Activated naive CD4-positive, alpha-beta T cell treated with anti-CD3 and anti-CD28 coated beads, Interleukin-2, amount 10 ng/mL, durations not matched to agents 7 days and 5 days (primary cell): ENCODE measurements at regions not wholly inside any gene's neighbourhood (a gene's known extent, or its start where the extent isn't known, plus 50 kb on each side); places are given as distances from the start of the nearest gene placed in this dataset.
A peak's percentile ranks its signal among the peaks of the same experiment; 100 is the strongest.
"Not testable (repeated sequence)": the region's sequence is repeated elsewhere in the genome, so short reads cannot be mapped to it uniquely, and the experiment has no call there.

Experiments used
- CTCF ChIA-PET: fragments of 350-600 bp; sonication (Branson Sonifier 250); formaldehyde crosslinking; loops from one replicate; lab custom pipeline; 2021; ENCODE audit warnings: antibody characterized with exemption; lab: Charles Lee
- DNase-seq: peaks from one replicate; pipeline ENCODE4 v3.0.0-alpha.2; 2020
- H3K27ac Mint-ChIP-seq: one replicate; pipeline ENCODE4 v1.8.0; 2021; ENCODE audit warnings: mild to moderate bottlenecking, moderate library complexity, mixed read lengths
- H3K27me3 Mint-ChIP-seq: one replicate; pipeline ENCODE4 v1.8.0; 2021; ENCODE audit warnings: mild to moderate bottlenecking, mixed read lengths
- H3K36me3 Mint-ChIP-seq: one replicate; pipeline ENCODE4 v1.8.0; 2021; ENCODE audit warnings: mixed read lengths
- H3K4me1 Mint-ChIP-seq: one replicate; pipeline ENCODE4 v1.8.0; 2021; ENCODE audit warnings: mixed read lengths
- H3K4me3 Mint-ChIP-seq: one replicate; pipeline ENCODE4 v1.8.0; 2021; ENCODE audit warnings: mild to moderate bottlenecking, moderate library complexity, mixed read lengths
- H3K9me3 Mint-ChIP-seq: one replicate; pipeline ENCODE4 v1.8.0; 2021; ENCODE audit warnings: mixed read lengths

GRCh38 chr22:17283865-17284264, 64.6 kb upstream of the ADA2 start:
- H3K4me3 Mint-ChIP-seq, CTCF ChIA-PET, H3K27ac Mint-ChIP-seq, DNase-seq, H3K9me3 Mint-ChIP-seq, H3K36me3 Mint-ChIP-seq: not testable (repeated sequence)
- H3K27me3 Mint-ChIP-seq = peaks cover 29% of the 10 kb centered on the region
- peaks cover 30% of the 10 kb centered on the region for H3K4me1 Mint-ChIP-seq

GRCh38 chr22:17283423-17283822, 64.2 kb upstream of the ADA2 start:
- CTCF ChIA-PET = no interaction called here
- peaks cover 30% of the 10 kb centered on the region for H3K4me1 Mint-ChIP-seq
- no peaks in the 10 kb centered on the region for H3K9me3 Mint-ChIP-seq

GRCh38 chr22:17281440-17281841, 62.2 kb upstream of the ADA2 start:
- Mint-ChIP-seq H3K27ac (peak overlapping the region; percentile 81), H3K4me1 (peaks cover 30% of the 10 kb centered on the region), H3K27me3 (peaks cover 9% of the 10 kb centered on the region), H3K9me3 (no peaks in the 10 kb centered on the region), H3K4me3 (peak overlapping the region; percentile 16), H3K36me3 (no peaks in the 10 kb centered on the region)
- CTCF ChIA-PET = interaction anchor here (0.7 to 1.1 kb wide), 5 partner anchors 9 to 109 kb away, joined by 3 to 5 read pairs (median 3); no protein-coding TSS in a partner anchor
- DNase-seq = peak; percentile 59

More at GRCh38 chr22:17283423-17283822, 64.2 kb upstream of the ADA2 start:
- Mint-ChIP-seq H3K4me3 (no peak overlapping the region), H3K27me3 (peaks cover 25% of the 10 kb centered on the region), H3K36me3 (no peaks in the 10 kb centered on the region), H3K27ac (no peak overlapping the region)
- DNase-seq = no peak

- peak overlapping the region; percentile 81 for H3K27ac Mint-ChIP-seq
- H3K4me1 Mint-ChIP-seq = peaks cover 30% of the 10 kb centered on the region
- no peaks in the 10 kb centered on the region for H3K9me3 Mint-ChIP-seq
- CTCF ChIA-PET = interaction anchor here (0.9 to 2.6 kb wide), 5 partner anchors 9 to 109 kb away, joined by 3 to 10 read pairs (median 5); no protein-coding TSS in a partner anchor
- no peak for DNase-seq
- H3K27me3 Mint-ChIP-seq = peaks cover 8% of the 10 kb centered on the region
- H3K36me3 Mint-ChIP-seq = no peaks in the 10 kb centered on the region
- no peak overlapping the region for H3K4me3 Mint-ChIP-seq
These were observed 61.8 kb upstream of the ADA2 start for GRCh38 chr22:17281026-17281425.

GRCh38 chr22:17272511-17272991, 53.3 kb upstream of the ADA2 start:
- H3K9me3 Mint-ChIP-seq = no peaks in the 10 kb centered on the region
- DNase-seq = peak; percentile 8
- H3K36me3 Mint-ChIP-seq = no peaks in the 10 kb centered on the region
- CTCF ChIA-PET = interaction anchor here (0.6 to 1.5 kb wide), 4 partner anchors 8 to 100 kb away, joined by 3 to 6 read pairs (median 4); no protein-coding TSS in a partner anchor
- peaks cover 26% of the 10 kb centered on the region for H3K27me3 Mint-ChIP-seq
- peaks cover 20% of the 10 kb centered on the region for H3K4me1 Mint-ChIP-seq
- H3K27ac Mint-ChIP-seq = no peak overlapping the region
- no peak overlapping the region for H3K4me3 Mint-ChIP-seq

- CTCF ChIA-PET = interaction anchor here (0.8 kb wide), 1 partner anchor 10 kb away, joined by 5 read pairs; no protein-coding TSS in a partner anchor
- no peaks in the 10 kb centered on the region for H3K36me3 Mint-ChIP-seq
- no peak for DNase-seq
- peaks cover 26% of the 10 kb centered on the region for H3K27me3 Mint-ChIP-seq
- H3K4me3 Mint-ChIP-seq = no peak overlapping the region
- H3K27ac Mint-ChIP-seq = no peak overlapping the region
- H3K4me1 Mint-ChIP-seq = peaks cover 27% of the 10 kb centered on the region
- no peaks in the 10 kb centered on the region for H3K9me3 Mint-ChIP-seq
These were observed 52.6 kb upstream of the ADA2 start for GRCh38 chr22:17271711-17272451.

GRCh38 chr22:17269607-17270261, 50.5 kb upstream of the ADA2 start:
- Mint-ChIP-seq H3K27me3 (peaks cover 22% of the 10 kb centered on the region), H3K27ac (no peak overlapping the region), H3K36me3 (no peaks in the 10 kb centered on the region), H3K4me3 (no peak overlapping the region), H3K9me3 (no peaks in the 10 kb centered on the region), H3K4me1 (peaks cover 44% of the 10 kb centered on the region)
- no peak for DNase-seq
- CTCF ChIA-PET = interaction anchor here (1.0 to 1.5 kb wide), 5 partner anchors 11 to 232 kb away, joined by 3 to 4 read pairs (median 4); no protein-coding TSS in a partner anchor

GRCh38 chr22:17269224-17269606, 50.0 kb upstream of the ADA2 start:
- H3K9me3 Mint-ChIP-seq = no peaks in the 10 kb centered on the region
- H3K27ac Mint-ChIP-seq = no peak overlapping the region
- CTCF ChIA-PET = interaction anchor here (0.7 to 1.5 kb wide), 10 partner anchors 11 to 236 kb away, joined by 3 to 4 read pairs (median 3); no protein-coding TSS in a partner anchor
- H3K4me1 Mint-ChIP-seq = peaks cover 46% of the 10 kb centered on the region
- no peak for DNase-seq
- no peaks in the 10 kb centered on the region for H3K36me3 Mint-ChIP-seq
- H3K4me3 Mint-ChIP-seq = no peak overlapping the region
- H3K27me3 Mint-ChIP-seq = peaks cover 28% of the 10 kb centered on the region
